ENCODE measurements at regions not wholly inside any gene's neighbourhood (a gene's known extent, or its start where the extent isn't known, plus 50 kb on each side); places are given as distances from the start of the nearest gene placed in this dataset.

DNA sequence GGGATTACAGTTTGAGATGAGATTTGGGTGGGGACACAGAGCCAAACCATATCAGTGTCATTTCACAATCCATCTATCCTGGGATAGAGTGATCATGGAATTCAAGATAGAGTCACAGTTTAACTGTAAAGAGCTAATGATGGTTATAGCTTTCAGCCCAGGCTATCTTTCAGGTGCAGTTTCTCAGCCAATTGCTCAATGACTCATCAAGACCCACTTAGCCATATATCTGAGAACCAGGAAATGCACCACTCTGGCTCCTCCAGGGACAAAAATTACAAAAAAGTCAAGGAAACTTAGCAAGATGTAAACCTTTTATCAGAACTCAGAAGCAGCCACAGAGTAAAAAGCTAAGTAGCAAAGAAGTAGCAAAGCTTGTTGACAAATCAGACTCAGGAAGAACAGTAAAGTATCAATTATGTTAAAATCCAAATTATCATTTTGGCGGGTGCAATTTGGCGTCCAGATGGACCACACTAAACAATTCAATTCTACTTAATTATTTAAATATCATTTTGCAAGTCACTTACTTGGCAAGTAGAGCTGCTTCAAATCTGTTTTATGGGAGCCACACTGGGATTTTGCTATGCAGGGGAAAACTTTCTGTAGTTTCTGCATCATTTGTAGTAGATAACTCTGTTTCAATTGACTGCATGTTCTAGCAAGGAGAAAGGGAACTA, 169.4 kb downstream of the TLE1 start:
- TF ChIP-seq, protein P1, sequence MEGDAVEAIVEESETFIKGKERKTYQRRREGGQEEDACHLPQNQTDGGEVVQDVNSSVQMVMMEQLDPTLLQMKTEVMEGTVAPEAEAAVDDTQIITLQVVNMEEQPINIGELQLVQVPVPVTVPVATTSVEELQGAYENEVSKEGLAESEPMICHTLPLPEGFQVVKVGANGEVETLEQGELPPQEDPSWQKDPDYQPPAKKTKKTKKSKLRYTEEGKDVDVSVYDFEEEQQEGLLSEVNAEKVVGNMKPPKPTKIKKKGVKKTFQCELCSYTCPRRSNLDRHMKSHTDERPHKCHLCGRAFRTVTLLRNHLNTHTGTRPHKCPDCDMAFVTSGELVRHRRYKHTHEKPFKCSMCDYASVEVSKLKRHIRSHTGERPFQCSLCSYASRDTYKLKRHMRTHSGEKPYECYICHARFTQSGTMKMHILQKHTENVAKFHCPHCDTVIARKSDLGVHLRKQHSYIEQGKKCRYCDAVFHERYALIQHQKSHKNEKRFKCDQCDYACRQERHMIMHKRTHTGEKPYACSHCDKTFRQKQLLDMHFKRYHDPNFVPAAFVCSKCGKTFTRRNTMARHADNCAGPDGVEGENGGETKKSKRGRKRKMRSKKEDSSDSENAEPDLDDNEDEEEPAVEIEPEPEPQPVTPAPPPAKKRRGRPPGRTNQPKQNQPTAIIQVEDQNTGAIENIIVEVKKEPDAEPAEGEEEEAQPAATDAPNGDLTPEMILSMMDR (IDR thresholded peaks at IDR 0.05): no peak
- TF ChIP-seq EZH2 (IDR thresholded peaks at IDR 0.05): no peak

Measured in neural progenitor cell (in vitro differentiated cells).